Stomach (tissue), 8 donors: ENCODE measurements at regions not wholly inside any gene's neighbourhood (a gene's known extent, or its start where the extent isn't known, plus 50 kb on each side); places are given as distances from the start of the nearest gene placed in this dataset.
"Not testable (repeated sequence)": the region's sequence is repeated elsewhere in the genome, so short reads cannot be mapped to it uniquely, and the experiment has no call there.

Source experiments
- DNase-seq, 2 donors: peaks; one replicate each; pipeline versions ENCODE4 v3.0.0 to v3.0.0-alpha.2; 2013 to 2019
- H3K27ac ChIP-seq, 5 donors: fragments of 200-600 bp in 4 of 5; sonication (generic) in 4 of 5; one replicate each; pipeline ENCODE4 v1.5.1; 2013 to 2019; ENCODE audit warnings: mild to moderate bottlenecking in 1 of 5, moderate library complexity in 1 of 5
- H3K27me3 ChIP-seq, 3 donors: fragments of 200-600 bp; sonication (generic); one replicate each; pipeline ENCODE4 v1.5.1; 2017 to 2019; ENCODE audit warnings: mixed run types in 1 of 3
- H3K36me3 ChIP-seq, 4 donors: fragments of 200-600 bp; sonication (generic); 1 replicate in 3 of 4; 2 replicates in 1 of 4; pipeline ENCODE4 v1.5.1; 2016 to 2019
- H3K4me1 ChIP-seq, 4 donors: fragments of 200-600 bp; sonication (generic); one replicate each; pipeline ENCODE4 v1.5.1; 2016 to 2019
- H3K4me3 ChIP-seq, 4 donors: fragments of 200-600 bp; sonication (generic) in 3 of 4; one replicate each; pipeline ENCODE4 v1.5.1; 2016 to 2019; ENCODE audit warnings: mild to moderate bottlenecking in 1 of 4
- H3K9me3 ChIP-seq, 4 donors: fragments of 200-600 bp; sonication (generic); one replicate each; pipeline ENCODE4 v1.5.1; 2016 to 2019
- EP300 ChIP-seq: sonication (generic); formaldehyde crosslinking; IDR thresholded peaks from one replicate; pipeline ENCODE4 v1.6.1; 2017; ENCODE audit warnings: antibody characterized with exemption
- POLR2A ChIP-seq, 4 donors: fragments of 450-650 bp; IDR thresholded peaks; one replicate each; pipeline ENCODE4 v1.6.1; 2016; ENCODE audit warnings: antibody characterized with exemption in 4 of 4, control low read depth in 2 of 4, mild to moderate bottlenecking in 1 of 4, moderate library complexity in 1 of 4
- POLR2AphosphoS5 ChIP-seq, 3 donors: sonication (generic); formaldehyde crosslinking; IDR thresholded peaks; one replicate each; pipeline ENCODE4 v1.6.1; 2016; ENCODE audit warnings: antibody characterized with exemption in 3 of 3
- WGBS, 5 donors: extraction: QIAGEN DNeasy Blood & Tissue Kit in 3 of 5; methylation state at CpG; one replicate each; pipeline versions ENCODE4 v1.1.5 to v1.1.7; 2013 to 2018; 5-methylcytosine and 5-hydroxymethylcytosine counted together
- intact Hi-C: fragments of 100-400 bp; cut with DNase I; formaldehyde crosslinking; loops from one replicate; pipeline ENCODE4 v1.15.1; 2023; ENCODE audit warnings: low total_unique reads
- TF ChIP-seq, protein P1 (sequence below), 7 experiments: fragments of 450-650 bp in 4 of 7; fragments of 200-600 bp in 3 of 7; sonication (generic) in 3 of 7; IDR thresholded peaks; one replicate each; pipeline ENCODE4 v1.5.1; 2016 to 2019; ENCODE audit warnings: antibody characterized with exemption in 7 of 7, control low read depth in 2 of 7, mild to moderate bottlenecking in 1 of 7
- donor health status: healthy with polysubstance abuse.
- donor health status: Bipolar disorder and iron deficiency.
- donor health status: healthy.

- 14 to 25% (median 19%) methylated on average over 2 of the region's 2 CpGs for WGBS, 5 donors
Observed at GRCh38 chr2:58756336-58756735, 515.2 kb upstream of the FANCL start.

GRCh38 chr2:58752507-58752906 is 511.4 kb upstream of the FANCL start:
- H3K4me3 ChIP-seq, DNase-seq, intact Hi-C loops, H3K27me3 ChIP-seq, H3K36me3 ChIP-seq, H3K4me1 ChIP-seq, H3K27ac ChIP-seq, H3K9me3 ChIP-seq: not testable (repeated sequence)
- 48 to 74% (median 69%) methylated on average over 2 of the region's 2 CpGs for WGBS, 5 donors

More at GRCh38 chr2:58756336-58756735, 515.2 kb upstream of the FANCL start:
- Histone ChIP-seq H3K27ac (no peak overlapping the region), H3K4me1 (peaks cover 0 to 7% (median 2%) of the 10 kb centered on the region in 4 donors), H3K9me3 (no peaks in the 10 kb centered on the region), H3K4me3 (no peak overlapping the region), H3K36me3 (no peaks in the 10 kb centered on the region), H3K27me3 (no peaks in the 10 kb centered on the region)
- intact Hi-C loops = no loop called here
- no peak for TF ChIP-seq POLR2AphosphoS5 (IDR thresholded peaks at IDR 0.05)
- no peak for TF ChIP-seq POLR2A (IDR thresholded peaks at IDR 0.05)
- TF ChIP-seq, protein P1, sequence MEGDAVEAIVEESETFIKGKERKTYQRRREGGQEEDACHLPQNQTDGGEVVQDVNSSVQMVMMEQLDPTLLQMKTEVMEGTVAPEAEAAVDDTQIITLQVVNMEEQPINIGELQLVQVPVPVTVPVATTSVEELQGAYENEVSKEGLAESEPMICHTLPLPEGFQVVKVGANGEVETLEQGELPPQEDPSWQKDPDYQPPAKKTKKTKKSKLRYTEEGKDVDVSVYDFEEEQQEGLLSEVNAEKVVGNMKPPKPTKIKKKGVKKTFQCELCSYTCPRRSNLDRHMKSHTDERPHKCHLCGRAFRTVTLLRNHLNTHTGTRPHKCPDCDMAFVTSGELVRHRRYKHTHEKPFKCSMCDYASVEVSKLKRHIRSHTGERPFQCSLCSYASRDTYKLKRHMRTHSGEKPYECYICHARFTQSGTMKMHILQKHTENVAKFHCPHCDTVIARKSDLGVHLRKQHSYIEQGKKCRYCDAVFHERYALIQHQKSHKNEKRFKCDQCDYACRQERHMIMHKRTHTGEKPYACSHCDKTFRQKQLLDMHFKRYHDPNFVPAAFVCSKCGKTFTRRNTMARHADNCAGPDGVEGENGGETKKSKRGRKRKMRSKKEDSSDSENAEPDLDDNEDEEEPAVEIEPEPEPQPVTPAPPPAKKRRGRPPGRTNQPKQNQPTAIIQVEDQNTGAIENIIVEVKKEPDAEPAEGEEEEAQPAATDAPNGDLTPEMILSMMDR (IDR thresholded peaks at IDR 0.05) = no peak
- no peak for TF ChIP-seq EP300
- peak in 1 of 2 donors; percentile 7 for DNase-seq

- not testable (repeated sequence) for H3K9me3 ChIP-seq
Observed at GRCh38 chr2:58751676-58752075, 510.6 kb upstream of the FANCL start.

GRCh38 chr2:58749041-58749440 is 507.9 kb upstream of the FANCL start:
- TF ChIP-seq POLR2AphosphoS5 (IDR thresholded peaks at IDR 0.05) = no peak
- no peak for TF ChIP-seq POLR2A (IDR thresholded peaks at IDR 0.05)
- TF ChIP-seq, protein P1 (IDR thresholded peaks at IDR 0.05) = no peak
- TF ChIP-seq EP300 = no peak
- intact Hi-C loops = no loop called here

More at GRCh38 chr2:58751676-58752075, 510.6 kb upstream of the FANCL start:
- H3K4me3 ChIP-seq, H3K36me3 ChIP-seq, H3K27ac ChIP-seq, DNase-seq, H3K27me3 ChIP-seq, H3K4me1 ChIP-seq, intact Hi-C loops: not testable (repeated sequence)
- 72 to 80% (median 77%) methylated on average over 3 of the region's 3 CpGs for WGBS, 5 donors

GRCh38 chr2:58745334-58745733 is 504.2 kb upstream of the FANCL start:
- H3K9me3 ChIP-seq, H3K4me1 ChIP-seq, H3K27ac ChIP-seq, H3K27me3 ChIP-seq, H3K4me3 ChIP-seq, DNase-seq, H3K36me3 ChIP-seq, intact Hi-C loops: not testable (repeated sequence)
- 49 to 67% (median 55%) methylated on average over 2 of the region's 2 CpGs for WGBS, 5 donors

More at GRCh38 chr2:58749041-58749440, 507.9 kb upstream of the FANCL start:
- no peak for DNase-seq
- Histone ChIP-seq H3K4me3 (no peak overlapping the region), H3K4me1 (no peaks in the 10 kb centered on the region), H3K27ac (no peak overlapping the region), H3K9me3 (no peaks in the 10 kb centered on the region), H3K27me3 (no peaks in the 10 kb centered on the region), H3K36me3 (no peaks in the 10 kb centered on the region)

GRCh38 chr2:58740426-58740825 is 499.3 kb upstream of the FANCL start:
- TF ChIP-seq, protein P1 (IDR thresholded peaks at IDR 0.05) = no peak
- TF ChIP-seq POLR2A (IDR thresholded peaks at IDR 0.05) (no peak), POLR2AphosphoS5 (IDR thresholded peaks at IDR 0.05) (no peak), EP300 (no peak)
- H3K9me3 ChIP-seq = no peaks in the 10 kb centered on the region
- no peaks in the 10 kb centered on the region for H3K4me1 ChIP-seq
- no peak for DNase-seq
- no peak overlapping the region for H3K4me3 ChIP-seq
- no peaks in the 10 kb centered on the region for H3K36me3 ChIP-seq
- H3K27me3 ChIP-seq = no peaks in the 10 kb centered on the region
- H3K27ac ChIP-seq = no peak overlapping the region
- 62 to 84% (median 69%) methylated on average over 1 of the region's 1 CpG for WGBS, 5 donors
- intact Hi-C loops = no loop called here
